ENCODE measurements at regions not wholly inside any gene's neighbourhood (a gene's known extent, or its start where the extent isn't known, plus 50 kb on each side); places are given as distances from the start of the nearest gene placed in this dataset.
"Not testable (repeated sequence)": the region's sequence is repeated elsewhere in the genome, so short reads cannot be mapped to it uniquely, and the experiment has no call there.

DNA sequence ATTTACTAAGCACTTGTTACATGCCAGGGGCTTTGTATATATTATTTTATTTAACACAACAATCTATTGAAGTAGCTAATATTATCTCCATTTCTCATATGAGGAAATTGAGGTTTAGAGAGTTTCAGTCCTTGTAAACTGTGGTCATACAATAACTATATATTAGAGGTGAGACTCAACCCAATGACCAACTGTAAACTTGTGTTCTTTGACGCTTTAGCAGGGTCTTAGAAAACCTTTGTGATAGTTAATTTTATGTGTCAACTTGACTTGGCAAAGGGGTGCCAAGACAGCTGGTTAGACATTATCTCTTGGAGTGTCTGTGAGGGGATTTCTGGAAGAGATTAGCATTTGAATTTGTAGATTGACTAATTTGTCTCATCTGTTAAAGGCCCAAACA, 252.4 kb upstream of the B3GALT2 start:
- DNase-seq, result no peak

DNA sequence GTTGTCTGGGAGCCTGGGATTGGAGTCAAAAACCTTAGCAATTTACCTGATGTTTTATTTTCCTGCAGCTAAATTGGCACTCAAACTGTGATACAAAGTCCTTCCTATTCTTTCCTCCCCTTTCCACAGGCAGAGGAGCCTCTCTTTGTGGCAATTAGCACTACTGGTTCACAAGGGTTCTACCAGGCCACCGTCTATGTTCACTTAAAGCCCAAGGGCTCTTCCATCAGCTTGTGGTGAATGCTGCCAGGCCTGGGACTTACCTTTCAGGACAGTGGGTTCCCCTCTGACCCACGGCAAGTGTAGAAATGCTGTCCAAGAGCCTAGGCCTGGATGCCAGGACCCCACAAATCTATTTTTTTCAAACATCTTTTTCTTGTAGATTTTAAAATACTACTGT, 251.9 kb upstream of the B3GALT2 start:
- no peak for DNase-seq

GRCh38 chr1:193437785-193438184, 251.4 kb upstream of the B3GALT2 start:
- no peak for DNase-seq

- not testable (repeated sequence) for DNase-seq
These were observed 250.9 kb upstream of the B3GALT2 start for GRCh38 chr1:193437333-193437732.

DNA sequence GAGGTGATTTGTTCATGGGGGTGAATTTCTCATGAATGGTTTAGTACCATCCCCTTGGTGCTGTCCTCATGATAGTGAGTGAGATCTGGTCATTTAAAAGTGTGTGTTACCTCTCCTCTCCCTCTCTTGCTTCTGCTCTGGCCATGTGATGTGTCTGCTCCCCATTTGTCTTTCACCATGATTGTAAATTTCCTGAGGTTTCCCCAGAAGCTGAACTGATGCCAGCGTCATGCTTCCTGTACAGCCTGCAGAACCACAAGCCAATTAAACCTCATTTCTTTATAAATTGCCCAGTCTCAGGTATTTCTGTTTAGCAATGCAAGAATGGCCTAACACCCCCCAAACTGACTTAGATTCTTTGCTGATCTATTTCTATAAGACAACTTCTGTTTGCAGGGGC, 249.4 kb upstream of the B3GALT2 start:
- DNase-seq, result no peak

GRCh38 chr1:193434319-193434718, 247.9 kb upstream of the B3GALT2 start:
- DNase-seq, result peak; percentile 32

GRCh38 chr1:193433599-193433998, 247.2 kb upstream of the B3GALT2 start:
- DNase-seq, result no peak

- no peak for DNase-seq
These were observed 246.7 kb upstream of the B3GALT2 start for GRCh38 chr1:193432979-193433587.

GRCh38 chr1:193431265-193431977, 245.0 kb upstream of the B3GALT2 start:
- DNase-seq, result no peak

DNA sequence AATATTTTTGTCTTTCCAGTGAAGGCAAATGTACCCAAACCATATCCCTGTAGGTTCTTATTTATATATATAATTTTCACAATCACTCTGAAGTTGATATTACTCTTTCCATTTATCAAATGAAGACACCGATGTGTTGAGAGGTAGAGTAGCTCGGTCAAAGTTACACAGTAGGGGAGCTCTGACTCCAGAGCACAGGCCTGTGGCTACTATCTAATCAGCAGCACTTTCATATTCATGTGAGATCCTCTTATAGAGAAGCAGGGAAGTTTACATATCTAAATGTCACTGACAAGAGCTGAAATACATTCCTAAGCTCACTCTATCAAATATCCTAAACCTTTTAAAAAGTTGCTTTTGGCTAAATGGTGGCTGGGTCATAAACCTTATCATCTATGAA, 241.1 kb upstream of the B3GALT2 start:
- DNase-seq, result no peak

DNA sequence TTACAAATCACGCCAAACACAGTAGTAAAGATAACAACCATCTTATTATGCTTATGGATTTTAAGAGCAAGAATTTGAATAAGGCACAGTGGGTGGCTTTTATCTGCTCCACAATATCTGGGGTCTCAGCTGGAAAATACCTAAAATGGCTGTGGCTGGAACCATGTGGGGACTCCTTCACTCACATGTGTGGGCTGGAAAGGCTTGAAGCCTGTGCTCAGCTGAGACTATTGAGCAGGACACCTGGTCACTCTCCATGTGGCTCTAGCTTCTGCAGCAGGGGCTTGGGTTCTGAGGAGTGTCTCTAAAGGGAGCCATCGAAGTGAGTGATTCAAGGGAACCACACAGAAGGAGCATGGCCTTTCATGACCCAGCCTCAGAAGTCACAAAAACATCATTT, 239.6 kb upstream of the B3GALT2 start:
- DNase-seq, result no peak

- no peak for DNase-seq
These were observed 235.1 kb upstream of the B3GALT2 start for GRCh38 chr1:193421487-193421886.

DNA sequence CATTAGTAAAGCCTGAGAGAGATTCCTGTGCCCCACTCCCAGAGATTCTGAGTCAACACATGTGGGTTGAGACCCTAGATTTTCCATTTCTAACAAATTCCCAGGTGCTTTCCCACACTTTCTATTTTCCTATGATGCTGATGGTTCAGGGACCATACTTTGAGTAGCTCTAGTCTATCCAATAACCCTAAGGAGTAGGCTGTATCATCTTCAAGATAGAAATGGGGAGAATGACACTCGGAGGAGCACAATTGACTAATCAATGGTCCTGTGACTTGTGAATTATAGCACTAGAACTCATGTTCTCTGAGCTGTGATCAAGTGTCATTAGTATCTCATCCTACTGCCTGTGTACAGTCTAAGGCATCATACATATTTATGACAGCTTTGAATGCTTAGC, 232.9 kb upstream of the B3GALT2 start:
- DNase-seq, result no peak

GRCh38 chr1:193418745-193419058, 232.3 kb upstream of the B3GALT2 start:
- no peak for DNase-seq

GRCh38 chr1:193417945-193418744, 231.7 kb upstream of the B3GALT2 start:
- DNase-seq, result peak; percentile 25

- DNase-seq, result peak; percentile 27
These were observed 231.0 kb upstream of the B3GALT2 start for GRCh38 chr1:193417403-193417802.

- no peak for DNase-seq
These were observed 230.0 kb upstream of the B3GALT2 start for GRCh38 chr1:193416226-193417024.

GRCh38 chr1:193415256-193415655, 228.8 kb upstream of the B3GALT2 start:
- DNase-seq, result no peak

- no peak for DNase-seq
These were observed 227.0 kb upstream of the B3GALT2 start for GRCh38 chr1:193413376-193413775.

DNA sequence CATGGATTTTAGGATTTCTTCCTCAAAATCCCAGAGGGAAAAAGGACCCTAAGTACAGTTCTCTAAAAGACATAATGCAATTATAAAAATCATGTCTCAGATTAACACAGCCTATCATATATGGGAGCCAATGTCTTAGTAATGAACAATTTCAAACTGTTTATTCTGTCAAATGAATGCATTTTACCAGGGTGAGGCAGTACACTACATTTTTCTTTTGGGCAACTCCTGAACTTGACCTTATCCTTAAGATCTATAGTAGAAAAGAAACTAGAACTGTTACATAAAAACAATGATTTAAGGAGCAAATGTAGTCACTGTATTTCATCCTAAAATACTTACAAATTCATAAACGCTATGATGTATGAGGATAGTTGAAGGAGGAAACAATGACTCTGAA, 226.3 kb upstream of the B3GALT2 start:
- DNase-seq, result no peak

- no peak for DNase-seq
These were observed 225.3 kb upstream of the B3GALT2 start for GRCh38 chr1:193411714-193412113.

DNA sequence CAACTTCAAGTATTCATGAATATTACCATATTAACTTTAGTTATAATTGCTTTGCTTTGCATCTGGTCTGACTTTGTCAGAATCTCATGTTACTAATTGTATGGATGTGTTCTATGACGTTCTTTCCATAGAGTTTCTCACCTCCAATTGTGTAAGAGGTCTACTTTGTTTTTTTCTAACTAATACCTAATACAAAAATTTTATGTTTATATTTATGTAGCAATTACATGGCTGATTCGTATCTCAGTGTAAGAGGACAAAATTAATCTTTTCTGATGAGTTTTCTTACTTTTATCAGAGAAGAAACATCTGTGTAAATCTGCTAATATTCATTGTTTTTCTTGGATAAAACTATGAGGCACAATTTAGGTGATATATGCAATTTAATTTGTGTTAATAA, 224.8 kb upstream of the B3GALT2 start:
- DNase-seq, result no peak

DNA sequence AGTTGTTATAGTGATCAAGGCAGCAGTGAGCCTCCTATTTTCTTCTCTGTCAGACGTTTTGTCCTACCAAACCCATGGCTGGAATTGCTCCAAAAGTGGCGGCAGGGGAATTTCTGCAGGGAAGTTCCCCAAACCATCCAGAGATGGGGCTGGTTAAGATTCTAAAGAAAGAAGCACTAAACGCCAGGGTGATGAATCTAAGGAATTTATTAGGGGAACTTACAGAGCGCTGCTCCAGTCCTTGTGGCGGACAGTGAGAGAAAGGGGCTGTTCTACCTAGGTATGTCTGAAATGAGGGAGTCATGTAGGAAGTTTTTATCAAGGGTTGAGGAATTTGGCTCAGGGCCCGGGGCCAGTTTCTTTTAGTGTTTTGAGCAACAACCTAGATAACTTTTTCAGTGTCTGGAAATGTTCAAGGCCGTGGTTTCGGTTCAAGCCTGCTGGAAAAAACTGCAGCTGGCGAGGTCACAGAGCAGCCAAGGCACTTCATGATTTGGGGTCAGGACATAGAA, 222.4 kb upstream of the B3GALT2 start:
- peak; percentile 98 for DNase-seq
